Activated naive CD8-positive, alpha-beta T cell (primary cell): ENCODE measurements at regions not wholly inside any gene's neighbourhood (a gene's known extent, or its start where the extent isn't known, plus 50 kb on each side); places are given as distances from the start of the nearest gene placed in this dataset.

Experiments
- H3K27ac Mint-ChIP-seq: one replicate; pipeline ENCODE4 v1.8.0; 2021; ENCODE audit warnings: mixed read lengths
- H3K27me3 Mint-ChIP-seq: one replicate; pipeline ENCODE4 v1.8.0; 2021; ENCODE audit warnings: mixed read lengths
- H3K36me3 Mint-ChIP-seq: one replicate; pipeline ENCODE4 v1.8.0; 2021; ENCODE audit warnings: mixed read lengths
- H3K4me1 Mint-ChIP-seq: one replicate; pipeline ENCODE4 v1.8.0; 2021; ENCODE audit warnings: low read depth, mixed read lengths
- H3K4me3 Mint-ChIP-seq: one replicate; pipeline ENCODE4 v1.8.0; 2021; ENCODE audit warnings: mild to moderate bottlenecking, mixed read lengths
- H3K9me3 Mint-ChIP-seq: one replicate; pipeline ENCODE4 v1.8.0; 2021; ENCODE audit warnings: low read depth, mixed read lengths

- Mint-ChIP-seq H3K4me1 (no peaks in the 10 kb centered on the region), H3K4me3 (no peak overlapping the region), H3K27me3 (no peaks in the 10 kb centered on the region), H3K36me3 (no peaks in the 10 kb centered on the region), H3K27ac (no peak overlapping the region), H3K9me3 (no peaks in the 10 kb centered on the region)
These were observed 132.9 kb upstream of the ACO1 start for GRCh38 chr9:32251539-32251938.

GRCh38 chr9:32253731-32254130, 130.7 kb upstream of the ACO1 start:
- H3K36me3 Mint-ChIP-seq = no peaks in the 10 kb centered on the region
- H3K9me3 Mint-ChIP-seq = no peaks in the 10 kb centered on the region
- H3K4me3 Mint-ChIP-seq = no peak overlapping the region
- H3K27me3 Mint-ChIP-seq = no peaks in the 10 kb centered on the region
- no peak overlapping the region for H3K27ac Mint-ChIP-seq
- no peaks in the 10 kb centered on the region for H3K4me1 Mint-ChIP-seq

GRCh38 chr9:32255026-32255425, 129.4 kb upstream of the ACO1 start:
- no peak overlapping the region for H3K4me3 Mint-ChIP-seq
- no peaks in the 10 kb centered on the region for H3K36me3 Mint-ChIP-seq
- H3K27me3 Mint-ChIP-seq = no peaks in the 10 kb centered on the region
- H3K9me3 Mint-ChIP-seq = no peaks in the 10 kb centered on the region
- no peak overlapping the region for H3K27ac Mint-ChIP-seq
- H3K4me1 Mint-ChIP-seq = no peaks in the 10 kb centered on the region

GRCh38 chr9:32258482-32258881, 126.0 kb upstream of the ACO1 start:
- no peak overlapping the region for H3K27ac Mint-ChIP-seq
- no peaks in the 10 kb centered on the region for H3K36me3 Mint-ChIP-seq
- H3K4me3 Mint-ChIP-seq = no peak overlapping the region
- H3K4me1 Mint-ChIP-seq = no peaks in the 10 kb centered on the region
- H3K27me3 Mint-ChIP-seq = no peaks in the 10 kb centered on the region
- no peaks in the 10 kb centered on the region for H3K9me3 Mint-ChIP-seq

GRCh38 chr9:32260151-32260862, 124.1 kb upstream of the ACO1 start:
- H3K36me3 Mint-ChIP-seq = no peaks in the 10 kb centered on the region
- H3K27ac Mint-ChIP-seq = no peak overlapping the region
- no peak overlapping the region for H3K4me3 Mint-ChIP-seq
- no peaks in the 10 kb centered on the region for H3K4me1 Mint-ChIP-seq
- H3K9me3 Mint-ChIP-seq = no peaks in the 10 kb centered on the region
- H3K27me3 Mint-ChIP-seq = no peaks in the 10 kb centered on the region

GRCh38 chr9:32264170-32264864, 120.1 kb upstream of the ACO1 start:
- Mint-ChIP-seq H3K4me3 (no peak overlapping the region), H3K4me1 (no peaks in the 10 kb centered on the region), H3K27ac (no peak overlapping the region), H3K9me3 (no peaks in the 10 kb centered on the region), H3K27me3 (peaks cover 3% of the 10 kb centered on the region), H3K36me3 (no peaks in the 10 kb centered on the region)

GRCh38 chr9:32265037-32265436, 119.4 kb upstream of the ACO1 start:
- Mint-ChIP-seq H3K36me3 (no peaks in the 10 kb centered on the region), H3K9me3 (no peaks in the 10 kb centered on the region), H3K27me3 (peaks cover 3% of the 10 kb centered on the region), H3K4me1 (no peaks in the 10 kb centered on the region), H3K27ac (no peak overlapping the region), H3K4me3 (no peak overlapping the region)

GRCh38 chr9:32278991-32279390, 105.5 kb upstream of the ACO1 start:
- H3K27ac Mint-ChIP-seq = no peak overlapping the region
- H3K4me3 Mint-ChIP-seq = no peak overlapping the region
- no peaks in the 10 kb centered on the region for H3K4me1 Mint-ChIP-seq
- H3K9me3 Mint-ChIP-seq = no peaks in the 10 kb centered on the region
- peaks cover 3% of the 10 kb centered on the region for H3K27me3 Mint-ChIP-seq
- H3K36me3 Mint-ChIP-seq = no peaks in the 10 kb centered on the region

GRCh38 chr9:32289756-32290155, 94.7 kb upstream of the ACO1 start:
- Mint-ChIP-seq H3K4me1 (no peaks in the 10 kb centered on the region), H3K36me3 (no peaks in the 10 kb centered on the region), H3K27me3 (peaks cover 5% of the 10 kb centered on the region)

GRCh38 chr9:32291370-32291769, 93.1 kb upstream of the ACO1 start:
- Mint-ChIP-seq H3K9me3 (no peaks in the 10 kb centered on the region), H3K27ac (no peak overlapping the region), H3K4me1 (no peaks in the 10 kb centered on the region), H3K4me3 (no peak overlapping the region), H3K27me3 (peaks cover 8% of the 10 kb centered on the region), H3K36me3 (no peaks in the 10 kb centered on the region)

More at GRCh38 chr9:32289756-32290155, 94.7 kb upstream of the ACO1 start:
- Mint-ChIP-seq H3K9me3 (no peaks in the 10 kb centered on the region), H3K27ac (no peak overlapping the region), H3K4me3 (no peak overlapping the region)

- H3K27me3 Mint-ChIP-seq = peaks cover 11% of the 10 kb centered on the region
- H3K4me1 Mint-ChIP-seq = no peaks in the 10 kb centered on the region
- H3K4me3 Mint-ChIP-seq = no peak overlapping the region
- H3K9me3 Mint-ChIP-seq = no peaks in the 10 kb centered on the region
- H3K36me3 Mint-ChIP-seq = no peaks in the 10 kb centered on the region
- H3K27ac Mint-ChIP-seq = no peak overlapping the region
These were observed 91.8 kb upstream of the ACO1 start for GRCh38 chr9:32292611-32293010.

GRCh38 chr9:32293091-32293490, 91.4 kb upstream of the ACO1 start:
- Mint-ChIP-seq H3K27me3 (peaks cover 15% of the 10 kb centered on the region), H3K4me3 (no peak overlapping the region), H3K36me3 (no peaks in the 10 kb centered on the region), H3K9me3 (peaks cover 3% of the 10 kb centered on the region), H3K4me1 (no peaks in the 10 kb centered on the region), H3K27ac (no peak overlapping the region)

- Mint-ChIP-seq H3K36me3 (no peaks in the 10 kb centered on the region), H3K4me3 (no peak overlapping the region), H3K27me3 (peaks cover 19% of the 10 kb centered on the region), H3K9me3 (peaks cover 3% of the 10 kb centered on the region), H3K4me1 (no peaks in the 10 kb centered on the region), H3K27ac (no peak overlapping the region)
These were observed 90.3 kb upstream of the ACO1 start for GRCh38 chr9:32294106-32294505.

GRCh38 chr9:32300373-32300772, 84.1 kb upstream of the ACO1 start:
- H3K9me3 Mint-ChIP-seq = peaks cover 3% of the 10 kb centered on the region
- no peak overlapping the region for H3K27ac Mint-ChIP-seq
- no peaks in the 10 kb centered on the region for H3K36me3 Mint-ChIP-seq
- H3K4me1 Mint-ChIP-seq = no peaks in the 10 kb centered on the region
- no peak overlapping the region for H3K4me3 Mint-ChIP-seq
- peaks cover 18% of the 10 kb centered on the region for H3K27me3 Mint-ChIP-seq

- H3K36me3 Mint-ChIP-seq = no peaks in the 10 kb centered on the region
- no peak overlapping the region for H3K4me3 Mint-ChIP-seq
- peaks cover 6% of the 10 kb centered on the region for H3K27me3 Mint-ChIP-seq
- no peaks in the 10 kb centered on the region for H3K4me1 Mint-ChIP-seq
- H3K9me3 Mint-ChIP-seq = peaks cover 5% of the 10 kb centered on the region
- H3K27ac Mint-ChIP-seq = no peak overlapping the region
These were observed 79.9 kb upstream of the ACO1 start for GRCh38 chr9:32304495-32304894.

- Mint-ChIP-seq H3K36me3 (no peaks in the 10 kb centered on the region), H3K4me3 (no peak overlapping the region), H3K4me1 (no peaks in the 10 kb centered on the region), H3K27ac (no peak overlapping the region), H3K9me3 (peaks cover 5% of the 10 kb centered on the region), H3K27me3 (peaks cover 4% of the 10 kb centered on the region)
These were observed 78.4 kb upstream of the ACO1 start for GRCh38 chr9:32306006-32306405.
